ENCODE measurements at regions not wholly inside any gene's neighbourhood (a gene's known extent, or its start where the extent isn't known, plus 50 kb on each side); places are given as distances from the start of the nearest gene placed in this dataset.

GRCh38 chr20:39312676-39313075 is 350.5 kb downstream of the DHX35 start:
- DNase-seq, result no peak

DNA sequence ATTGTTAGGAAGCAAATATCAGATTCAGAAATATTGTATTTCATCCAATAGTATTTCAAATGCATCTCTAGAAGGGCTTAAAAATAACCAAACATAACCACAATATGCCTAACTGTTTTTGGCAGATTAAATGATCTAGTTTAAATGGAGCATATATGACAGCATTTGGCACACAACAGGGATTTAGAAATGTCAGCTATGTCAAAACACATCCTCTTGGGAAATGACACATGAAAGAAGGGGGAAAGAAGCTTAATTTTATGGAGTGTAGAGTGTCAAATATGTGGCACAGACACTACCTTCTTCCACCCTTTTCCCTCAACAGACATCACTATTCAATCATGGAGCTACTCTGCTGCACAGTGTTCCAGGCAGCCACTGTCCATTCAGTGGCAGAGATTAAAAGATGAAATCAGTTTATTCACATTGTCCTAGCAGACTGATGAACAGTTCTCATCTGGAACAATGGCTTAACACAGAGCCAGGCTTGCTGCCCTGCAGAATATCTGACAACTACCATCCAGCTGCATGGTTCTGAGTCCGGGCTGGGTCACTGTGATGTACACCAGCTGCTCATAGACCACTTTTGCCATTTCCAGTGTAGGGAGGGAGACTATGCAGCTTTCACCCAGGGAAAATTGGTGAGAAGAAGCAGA is 349.8 kb downstream of the DHX35 start:
- no peak for DNase-seq

DNA sequence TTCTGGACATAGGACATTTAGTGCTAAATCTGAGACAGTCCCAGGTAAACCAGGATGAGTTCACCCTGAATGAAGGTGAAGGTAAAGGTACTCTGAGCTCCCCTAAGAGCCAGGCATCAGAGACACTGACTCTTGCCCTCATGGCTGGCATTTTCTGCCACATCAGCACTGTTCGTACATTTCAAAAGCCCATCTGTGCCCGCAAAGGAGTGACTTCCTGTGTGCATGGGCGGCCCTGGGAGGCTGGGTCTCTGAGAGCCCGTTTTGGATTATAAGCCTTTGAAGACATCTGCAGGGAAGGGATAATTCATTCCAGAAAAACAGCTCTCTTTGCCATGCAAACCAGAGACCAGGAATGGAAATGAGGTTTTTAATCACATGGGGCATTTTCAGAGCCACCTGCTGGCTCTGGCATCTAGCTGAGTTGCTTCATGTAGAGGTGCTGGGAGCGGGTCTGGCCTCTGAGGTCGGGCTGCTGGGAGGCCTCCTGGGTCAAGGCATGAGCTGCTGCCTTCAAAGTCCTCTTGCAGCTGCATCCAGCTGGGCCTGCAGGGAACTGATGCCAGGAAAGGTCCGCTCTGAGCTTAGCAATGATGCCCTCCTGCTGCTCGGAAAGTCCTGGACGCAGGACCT is 348.3 kb downstream of the DHX35 start:
- no peak for DNase-seq

DNA sequence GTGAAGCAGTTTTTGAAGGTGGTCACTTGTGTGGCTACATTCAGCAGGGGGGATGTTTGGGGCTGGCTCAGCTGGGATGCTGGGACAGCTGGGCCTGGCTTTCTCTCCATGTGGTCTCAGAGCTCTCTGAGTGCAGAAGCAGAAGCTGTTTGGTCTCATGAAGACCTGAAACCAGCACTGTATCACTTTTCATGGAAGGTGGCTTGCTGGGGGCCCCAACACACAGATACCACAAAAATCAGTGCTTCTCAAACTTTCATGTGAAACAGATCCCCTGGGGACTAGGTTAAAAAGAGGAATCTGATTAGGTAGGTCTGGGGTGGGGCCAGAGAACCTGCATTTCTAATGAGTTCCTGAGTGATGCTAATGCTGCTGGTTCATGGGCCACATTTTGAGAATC is 347.3 kb downstream of the DHX35 start:
- no peak for DNase-seq

GRCh38 chr20:39302312-39302711 is 340.2 kb downstream of the DHX35 start:
- no peak for DNase-seq

DNA sequence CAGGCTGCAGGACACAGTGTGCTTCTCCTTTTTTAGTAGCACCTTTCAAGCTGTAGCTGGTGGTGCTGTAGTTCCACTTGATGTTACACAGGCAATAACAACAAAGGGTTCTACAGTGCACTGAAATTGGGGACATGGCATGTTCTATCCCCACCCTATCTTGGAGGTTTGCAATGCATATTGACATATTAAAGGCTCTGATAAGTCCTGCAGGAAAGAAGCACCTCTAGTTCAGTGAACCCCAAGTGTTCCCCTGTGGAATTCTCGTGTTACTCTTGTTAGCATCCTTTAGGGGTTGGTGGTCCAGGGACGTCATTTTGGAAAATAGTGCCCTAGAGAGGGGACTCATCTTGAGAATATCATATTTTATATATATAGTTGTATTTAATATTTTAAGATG is 337.6 kb downstream of the DHX35 start:
- no peak for DNase-seq

GRCh38 chr20:39298571-39299506 is 336.7 kb downstream of the DHX35 start:
- DNase-seq, result no peak

DNA sequence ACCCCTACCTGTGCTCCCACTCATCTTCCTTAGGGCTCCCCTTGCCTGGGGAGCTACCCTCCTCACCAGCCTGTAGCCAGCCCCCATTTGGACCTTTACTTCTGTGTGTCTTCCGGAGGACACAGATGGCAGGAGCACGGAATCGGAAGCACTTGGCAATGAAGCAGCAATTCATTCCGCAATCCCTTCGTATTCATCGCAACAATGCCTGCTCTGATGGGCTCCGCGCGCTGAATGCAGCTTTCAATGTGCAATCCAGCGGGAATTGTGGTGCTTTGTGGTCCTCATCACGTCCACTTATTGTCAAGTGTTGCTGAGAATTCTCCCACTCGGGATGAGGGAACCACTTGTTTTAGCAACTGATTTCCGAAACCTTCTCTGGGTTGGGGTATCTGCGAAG is 336.0 kb downstream of the DHX35 start:
- no peak for DNase-seq

DNA sequence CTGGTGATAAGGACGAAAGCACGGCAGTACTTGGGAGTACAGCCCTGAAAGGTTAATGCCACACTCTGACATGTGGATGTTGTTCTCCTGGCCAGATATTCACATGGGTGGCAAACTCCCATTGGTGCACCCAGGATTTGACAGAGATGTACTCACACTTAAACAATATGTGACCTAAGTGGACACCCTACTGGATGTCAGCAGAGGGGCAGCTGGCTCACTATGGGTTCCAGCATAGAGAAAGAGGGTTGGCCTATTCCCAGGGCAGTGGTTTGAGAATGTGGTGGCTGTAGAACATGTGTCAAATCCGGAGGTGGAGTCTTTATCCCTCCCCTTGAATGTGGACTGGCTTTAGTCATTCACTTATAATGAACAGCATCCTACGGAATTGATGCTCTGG is 333.2 kb downstream of the DHX35 start:
- no peak for DNase-seq

- DNase-seq, result no peak
Measured at GRCh38 chr20:39294137-39294725, 332.1 kb downstream of the DHX35 start.

DNA sequence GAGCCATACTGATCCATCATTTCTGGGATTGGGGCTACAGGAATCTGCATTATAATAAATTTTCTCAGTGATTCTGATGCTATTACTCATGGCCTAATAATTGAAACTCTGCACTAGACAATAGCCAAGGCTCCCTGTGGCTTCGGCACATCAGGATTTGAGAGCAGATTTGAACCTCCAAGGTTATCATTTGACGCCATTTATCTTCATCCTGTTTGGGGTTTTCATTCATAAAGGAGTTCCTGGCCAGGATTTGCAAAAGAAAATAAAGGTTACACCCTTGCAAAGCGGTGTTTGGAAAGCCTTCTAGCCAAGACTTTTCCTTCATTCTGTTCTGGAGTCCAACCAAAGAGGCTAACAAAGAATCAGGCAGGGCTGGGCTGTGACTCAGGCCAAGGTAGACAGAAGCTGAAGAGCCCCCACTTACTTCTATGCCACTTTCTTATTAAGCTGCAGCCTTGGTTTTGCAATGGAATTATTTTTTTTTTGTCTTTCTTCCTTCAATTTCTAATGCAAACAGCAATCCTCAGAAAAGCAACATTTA is 330.1 kb downstream of the DHX35 start:
- no peak for DNase-seq

- DNase-seq, result no peak
Measured at GRCh38 chr20:39291301-39291700, 329.2 kb downstream of the DHX35 start.

- no peak for DNase-seq
Measured at GRCh38 chr20:39290575-39290974, 328.4 kb downstream of the DHX35 start.

DNA sequence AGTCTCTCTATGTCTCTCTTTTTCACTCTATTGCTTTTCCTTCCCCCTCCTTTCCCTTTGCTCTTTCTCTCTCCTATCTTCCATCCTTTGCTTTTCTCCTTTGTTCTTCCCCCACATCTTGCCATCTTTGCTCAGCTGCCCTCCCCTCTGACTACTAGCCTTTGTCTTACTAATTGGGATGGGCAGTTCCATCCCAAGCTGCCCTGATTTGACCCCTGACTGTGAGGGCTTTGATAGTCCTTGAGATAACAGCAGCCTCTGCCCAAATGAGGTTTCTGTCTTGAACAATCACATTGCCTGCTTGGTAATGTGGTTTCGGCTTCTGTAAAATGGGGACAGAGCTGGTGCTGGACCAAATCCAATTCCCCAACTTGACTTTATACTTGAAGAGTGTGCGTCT is 327.7 kb downstream of the DHX35 start:
- DNase-seq, result no peak

DNA sequence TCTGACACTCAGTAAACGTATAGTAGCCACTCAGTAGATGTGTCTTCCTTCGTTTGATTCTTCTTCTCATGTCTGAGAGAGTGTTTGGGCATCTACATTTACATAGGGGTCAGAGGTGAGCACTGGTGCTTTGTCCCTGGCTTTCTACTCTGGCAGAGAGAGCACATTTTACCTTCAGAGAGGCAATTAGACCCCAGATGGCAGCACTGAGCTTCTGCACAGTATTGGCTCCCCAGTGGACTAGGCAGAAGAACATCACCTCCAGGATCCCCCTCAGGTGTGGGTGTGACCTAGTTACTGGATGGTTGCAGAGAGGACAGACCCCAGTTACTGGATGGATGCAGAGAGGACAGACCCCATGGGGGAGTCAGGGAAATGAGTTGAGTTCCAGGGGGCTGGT is 327.2 kb downstream of the DHX35 start:
- DNase-seq, result no peak

DNA sequence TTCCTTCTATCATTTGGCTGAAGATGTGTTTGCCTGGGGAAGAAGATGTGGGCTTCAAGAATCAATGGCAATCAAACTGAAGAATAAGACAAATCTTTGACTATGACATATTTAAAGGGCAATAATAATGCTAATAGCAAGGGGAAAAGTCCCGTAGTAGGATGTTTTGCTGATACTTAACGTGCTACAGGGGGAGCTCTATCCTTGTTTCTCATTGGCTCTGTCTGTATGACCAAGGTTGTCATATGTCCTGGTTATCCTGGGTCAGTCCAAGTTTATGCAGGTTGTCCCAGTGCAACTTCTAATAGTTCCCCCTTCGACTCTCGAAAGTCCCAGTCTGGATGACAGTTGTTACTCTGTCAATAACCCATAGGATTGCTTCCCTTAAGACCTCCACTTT is 321.3 kb downstream of the DHX35 start:
- no peak for DNase-seq

DNA sequence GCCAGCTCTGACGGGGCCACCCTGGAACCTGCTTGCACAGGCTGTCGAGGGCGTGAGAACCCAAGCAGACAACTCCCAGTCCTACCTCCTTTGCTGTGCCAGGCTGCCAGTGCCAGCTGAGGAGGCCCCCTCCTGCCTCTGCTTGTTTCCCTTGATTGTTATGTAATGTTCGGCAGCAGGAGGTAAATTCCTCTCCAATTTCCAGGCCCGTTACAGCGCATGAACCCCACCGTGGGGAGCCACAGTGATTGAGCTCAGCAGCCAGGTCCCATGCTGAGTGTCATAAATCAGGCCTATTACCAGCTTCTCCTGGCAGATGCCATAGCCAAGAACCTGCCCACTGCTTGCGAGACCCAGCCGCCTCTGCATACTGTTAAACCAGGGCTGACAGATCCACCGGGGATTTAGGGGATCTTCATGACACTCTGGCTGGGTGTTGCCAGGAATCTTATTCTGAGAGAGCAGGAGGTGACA is 320.5 kb downstream of the DHX35 start:
- DNase-seq, result no peak

GRCh38 chr20:39280875-39281274 is 318.7 kb downstream of the DHX35 start:
- no peak for DNase-seq

GRCh38 chr20:39278230-39278788 is 316.2 kb downstream of the DHX35 start:
- DNase-seq, result no peak

GRCh38 chr20:39277185-39277584 is 315.0 kb downstream of the DHX35 start:
- no peak for DNase-seq

DNA sequence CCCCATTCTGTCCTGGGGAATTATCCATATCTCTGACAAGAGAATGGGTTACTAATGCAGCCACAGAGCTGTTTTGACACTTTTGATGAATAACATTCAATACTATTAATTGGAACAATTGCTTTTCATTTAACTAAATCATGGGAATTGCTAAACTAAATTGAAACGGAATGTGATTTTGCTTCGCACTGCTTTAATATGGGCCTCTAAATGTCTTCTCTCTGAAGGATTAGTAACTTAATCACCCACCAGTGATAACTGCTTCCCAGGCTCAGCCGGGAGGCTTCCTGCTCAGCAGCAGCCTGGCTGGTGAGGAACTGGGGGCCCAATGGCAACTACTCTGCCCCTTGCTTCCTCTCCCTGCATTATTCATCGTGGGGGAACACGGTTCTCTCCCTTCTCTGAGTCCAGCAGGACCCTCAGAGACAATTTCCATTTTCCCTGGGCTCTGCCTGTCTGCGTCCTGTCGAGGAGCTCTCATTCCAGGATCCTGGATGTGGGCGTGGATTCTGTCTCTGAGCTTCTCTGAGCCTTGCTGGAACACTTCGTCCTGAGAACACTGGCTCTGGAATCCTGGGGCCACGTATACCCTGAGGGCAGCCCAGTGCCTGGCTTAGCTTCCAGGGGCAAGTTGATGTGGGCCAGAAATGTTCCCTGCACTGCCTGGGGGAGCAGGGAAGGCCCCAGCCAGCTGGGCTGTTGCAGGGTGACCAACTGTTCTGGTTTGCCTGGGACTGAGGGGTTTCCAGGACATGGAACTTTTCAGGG is 308.9 kb downstream of the DHX35 start:
- no peak for DNase-seq

Measured in stimulated activated CD8-positive, alpha-beta memory T cell treated with anti-CD3 and anti-CD28 coated beads, Interleukin-4, amount 100 ng/mL, for 48 hours (primary cell).